Hindlimb muscle (tissue), 1 donor: ENCODE measurements at regions not wholly inside any gene's neighbourhood (a gene's known extent, or its start where the extent isn't known, plus 50 kb on each side); places are given as distances from the start of the nearest gene placed in this dataset.

Experiments used
- DNase-seq: peaks from one replicate; pipeline ENCODE4 v3.0.0-alpha.2; 2013

GRCh38 chr3:23644099-23644498 lies 161.7 kb upstream of the UBE2E1 start:
- no peak for DNase-seq

GRCh38 chr3:23644676-23645075 lies 161.1 kb upstream of the UBE2E1 start:
- DNase-seq = no peak

- no peak for DNase-seq
Measured at GRCh38 chr3:23645533-23646183, 160.1 kb upstream of the UBE2E1 start.

- DNase-seq = no peak
Measured at GRCh38 chr3:23646184-23646920, 159.4 kb upstream of the UBE2E1 start.

- no peak for DNase-seq
Measured at GRCh38 chr3:23647706-23648258, 158.0 kb upstream of the UBE2E1 start.

- no peak for DNase-seq
Measured at GRCh38 chr3:23648326-23648995, 157.3 kb upstream of the UBE2E1 start.

GRCh38 chr3:23648996-23649395 lies 156.8 kb upstream of the UBE2E1 start:
- DNase-seq = no peak

- DNase-seq = no peak
Measured at GRCh38 chr3:23649448-23649847, 156.3 kb upstream of the UBE2E1 start.

- DNase-seq = no peak
Measured at GRCh38 chr3:23650371-23651140, 155.2 kb upstream of the UBE2E1 start.

GRCh38 chr3:23653647-23654525 lies 151.9 kb upstream of the UBE2E1 start:
- DNase-seq = no peak

- DNase-seq = no peak
Measured at GRCh38 chr3:23654571-23654970, 151.2 kb upstream of the UBE2E1 start.

- no peak for DNase-seq
Measured at GRCh38 chr3:23655749-23656148, 150.0 kb upstream of the UBE2E1 start.

- DNase-seq = no peak
Measured at GRCh38 chr3:23656199-23656598, 149.6 kb upstream of the UBE2E1 start.

- DNase-seq = no peak
Measured at GRCh38 chr3:23656821-23657220, 148.9 kb upstream of the UBE2E1 start.

- no peak for DNase-seq
Measured at GRCh38 chr3:23657647-23658046, 148.1 kb upstream of the UBE2E1 start.

GRCh38 chr3:23659274-23659673 lies 146.5 kb upstream of the UBE2E1 start:
- no peak for DNase-seq

GRCh38 chr3:23659840-23660430 lies 145.8 kb upstream of the UBE2E1 start:
- no peak for DNase-seq

GRCh38 chr3:23662079-23662617 lies 143.6 kb upstream of the UBE2E1 start:
- DNase-seq = no peak

- DNase-seq = no peak
Measured at GRCh38 chr3:23663246-23663645, 142.5 kb upstream of the UBE2E1 start.

- DNase-seq = no peak
Measured at GRCh38 chr3:23663661-23664186, 142.0 kb upstream of the UBE2E1 start.

GRCh38 chr3:23664459-23664858 lies 141.3 kb upstream of the UBE2E1 start:
- DNase-seq = no peak
